Prostate gland (tissue), 2 donors: ENCODE measurements at regions not wholly inside any gene's neighbourhood (a gene's known extent, or its start where the extent isn't known, plus 50 kb on each side); places are given as distances from the start of the nearest gene placed in this dataset.

Source experiments
- DNase-seq: peaks from one replicate; pipeline ENCODE4 v3.0.0-alpha.2; 2019; ENCODE audit warnings: low spot score
- H3K27ac ChIP-seq, 2 donors: fragments of 200-600 bp; sonication (generic); 2 replicates each; pipeline ENCODE4 v1.5.1; 2017 to 2019
- H3K27me3 ChIP-seq: fragments of 200-600 bp; sonication (generic); replicated peaks from 2 replicates; pipeline ENCODE4 v1.5.1; 2019; ENCODE audit not compliant: insufficient read depth
- H3K36me3 ChIP-seq, 2 donors: fragments of 200-600 bp; sonication (generic); 1 replicate in 1 of 2; 2 replicates in 1 of 2; pipeline versions ENCODE4 v1.5.1 to v1.8.1; 2017 to 2019
- H3K4me1 ChIP-seq: fragments of 200-600 bp; sonication (generic); replicated peaks from 2 replicates; pipeline ENCODE4 v1.5.1; 2019
- H3K4me3 ChIP-seq, 2 donors: fragments of 200-600 bp; sonication (generic); 2 replicates each; pipeline ENCODE4 v1.5.1; 2017 to 2019
- H3K9me3 ChIP-seq: fragments of 200-600 bp; sonication (generic); 2 replicates; pipeline ENCODE4 v1.5.1; 2017
- CTCF ChIP-seq, 4 experiments: fragments of 200-600 bp in 2 of 4; fragments of 450-650 bp in 2 of 4; sonication (generic) in 2 of 4; IDR thresholded peaks; 1 replicate in 3 of 4; 2 replicates in 1 of 4; pipeline ENCODE4 v1.5.1; 2016 to 2019; ENCODE audit warnings: antibody characterized with exemption in 4 of 4, mild to moderate bottlenecking in 2 of 4, moderate library complexity in 2 of 4
- POLR2A ChIP-seq: fragments of 450-650 bp; IDR thresholded peaks from one replicate; pipeline ENCODE4 v1.6.1; 2016; ENCODE audit warnings: antibody characterized with exemption, mild to moderate bottlenecking
- POLR2AphosphoS5 ChIP-seq: sonication (generic); formaldehyde crosslinking; IDR thresholded peaks from one replicate; pipeline ENCODE4 v1.6.1; 2017; ENCODE audit warnings: antibody characterized with exemption
- WGBS: methylation state at CpG from one replicate; pipeline ENCODE4 v1.1.5; 2018; 5-methylcytosine and 5-hydroxymethylcytosine counted together
- intact Hi-C: fragments of 100-400 bp; cut with DNase I; formaldehyde crosslinking; loops from one replicate; pipeline ENCODE4 v1.14.2; 2022

GRCh38 chr17:36817483-36818048, 119.7 kb upstream of the LHX1 start:
- Histone ChIP-seq H3K9me3 (no peaks in the 10 kb centered on the region), H3K27ac (no peak overlapping the region), H3K4me1 (no peaks in the 10 kb centered on the region), H3K36me3 (no peaks in the 10 kb centered on the region), H3K27me3 (peaks cover 27% of the 10 kb centered on the region), H3K4me3 (no peak overlapping the region)
- intact Hi-C loops: no loop called here
- TF ChIP-seq POLR2A: no peak
- TF ChIP-seq POLR2AphosphoS5: no peak
- no peak for TF ChIP-seq CTCF (IDR thresholded peaks at IDR 0.05)
- DNase-seq: no peak
- WGBS: 77% methylated on average over 5 of the region's 5 CpGs

- H3K27ac ChIP-seq: no peak overlapping the region
- H3K4me3 ChIP-seq: no peak overlapping the region
- DNase-seq: no peak
- 51% methylated on average over 9 of the region's 9 CpGs for WGBS
- no peaks in the 10 kb centered on the region for H3K9me3 ChIP-seq
- no peak for TF ChIP-seq POLR2AphosphoS5
- TF ChIP-seq POLR2A: no peak
- TF ChIP-seq CTCF (IDR thresholded peaks at IDR 0.05): no peak
- no peaks in the 10 kb centered on the region for H3K36me3 ChIP-seq
- peaks cover 22% of the 10 kb centered on the region for H3K27me3 ChIP-seq
- no peaks in the 10 kb centered on the region for H3K4me1 ChIP-seq
- intact Hi-C loops: no loop called here
Measured at GRCh38 chr17:36818134-36818825, 119.0 kb upstream of the LHX1 start.

- intact Hi-C loops: no loop called here
- no peaks in the 10 kb centered on the region for H3K36me3 ChIP-seq
- no peak overlapping the region for H3K4me3 ChIP-seq
- DNase-seq: no peak
- H3K9me3 ChIP-seq: no peaks in the 10 kb centered on the region
- H3K4me1 ChIP-seq: no peaks in the 10 kb centered on the region
- H3K27me3 ChIP-seq: peaks cover 33% of the 10 kb centered on the region
- WGBS: 70% methylated on average over 12 of the region's 12 CpGs
- TF ChIP-seq POLR2A (no peak), POLR2AphosphoS5 (no peak), CTCF (IDR thresholded peaks at IDR 0.05) (no peak)
- H3K27ac ChIP-seq: no peak overlapping the region
Measured at GRCh38 chr17:36823850-36824677, 113.2 kb upstream of the LHX1 start.

GRCh38 chr17:36824678-36825101, 112.6 kb upstream of the LHX1 start:
- WGBS: 65% methylated on average over 5 of the region's 5 CpGs
- intact Hi-C loops: no loop called here
- Histone ChIP-seq H3K27me3 (peaks cover 28% of the 10 kb centered on the region), H3K4me1 (no peaks in the 10 kb centered on the region), H3K27ac (no peak overlapping the region), H3K9me3 (no peaks in the 10 kb centered on the region), H3K4me3 (no peak overlapping the region), H3K36me3 (no peaks in the 10 kb centered on the region)
- TF ChIP-seq POLR2AphosphoS5: no peak
- TF ChIP-seq CTCF (IDR thresholded peaks at IDR 0.05): no peak
- DNase-seq: no peak
